ENCODE measurements at regions not wholly inside any gene's neighbourhood (a gene's known extent, or its start where the extent isn't known, plus 50 kb on each side); places are given as distances from the start of the nearest gene placed in this dataset.

DNA sequence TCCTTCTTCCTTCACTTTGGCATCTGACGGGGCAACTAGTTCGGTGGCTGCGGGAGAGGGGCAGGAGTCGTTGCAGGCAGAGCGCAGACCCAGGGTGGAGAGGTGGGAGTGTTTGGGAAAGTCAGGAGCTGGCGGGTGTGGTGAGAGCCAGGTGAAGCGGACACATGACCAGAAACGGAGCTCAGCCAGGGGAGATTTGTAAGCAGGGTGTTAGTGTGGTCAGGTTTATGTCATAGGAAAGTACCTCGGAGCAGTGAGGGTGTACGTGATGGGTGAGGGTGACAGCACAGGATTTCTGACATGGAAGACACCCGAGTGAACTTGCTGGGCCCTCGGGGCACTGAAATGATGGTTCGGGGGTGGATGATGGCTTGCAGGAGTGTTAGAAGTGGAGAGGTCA, 247.4 kb upstream of the TPM1 start:
- WGBS, result 95% methylated on average over 13 of the region's 13 CpGs
- peaks cover 0 to 5% (median 4%) of the 10 kb centered on the region in 4 donors for H3K4me1 ChIP-seq (ENCODE audit: control insufficient read depth in 4 of 4, insufficient read depth in 4 of 4, low read length in 3 of 4)
- no peak overlapping the region for H3K9ac ChIP-seq (ENCODE audit: low read depth in 1 of 2, low read length in 2 of 2)
- H3K27ac ChIP-seq (ENCODE audit: low read depth in 1 of 2, low read length in 2 of 2), result no peak overlapping the region
- TF ChIP-seq REST (IDR thresholded peaks at IDR 0.05), result no peak
- no peak for TF ChIP-seq YY1 (IDR thresholded peaks at IDR 0.05)
- no peak for TF ChIP-seq ATF3 (IDR thresholded peaks at IDR 0.05)
- TF ChIP-seq MAX (IDR thresholded peaks at IDR 0.05), result no peak
- TF ChIP-seq JUND (IDR thresholded peaks at IDR 0.05), result no peak
- H3K27me3 ChIP-seq (ENCODE audit: control insufficient read depth in 4 of 4, insufficient read depth in 4 of 4, low read length in 3 of 4), result no peaks in the 10 kb centered on the region
- H3K9me3 ChIP-seq (ENCODE audit: control insufficient read depth in 4 of 4, low read length in 3 of 4), result no peaks in the 10 kb centered on the region
- no peak overlapping the region for H3K4me3 ChIP-seq (ENCODE audit: low read depth in 1 of 3, low read length in 3 of 3)
- DNase-seq (ENCODE audit: low spot score), result no peak
- H3K36me3 ChIP-seq (ENCODE audit: control insufficient read depth in 4 of 4, insufficient read depth in 3 of 4, low read depth in 1 of 4, low read length in 3 of 4), result no peaks in the 10 kb centered on the region

- Histone ChIP-seq H3K27ac (ENCODE audit: low read depth in 1 of 2, low read length in 2 of 2) (no peak overlapping the region), H3K4me1 (ENCODE audit: control insufficient read depth in 4 of 4, insufficient read depth in 4 of 4, low read length in 3 of 4) (peaks cover 0 to 7% (median 4%) of the 10 kb centered on the region in 4 donors), H3K9me3 (ENCODE audit: control insufficient read depth in 4 of 4, low read length in 3 of 4) (no peaks in the 10 kb centered on the region), H3K4me3 (ENCODE audit: low read depth in 1 of 3, low read length in 3 of 3) (no peak overlapping the region), H3K36me3 (ENCODE audit: control insufficient read depth in 4 of 4, insufficient read depth in 3 of 4, low read depth in 1 of 4, low read length in 3 of 4) (no peaks in the 10 kb centered on the region), H3K9ac (ENCODE audit: low read depth in 1 of 2, low read length in 2 of 2) (no peak overlapping the region), H3K27me3 (ENCODE audit: control insufficient read depth in 4 of 4, insufficient read depth in 4 of 4, low read length in 3 of 4) (no peaks in the 10 kb centered on the region)
- no peak for DNase-seq (ENCODE audit: low spot score)
- 95% methylated on average over 20 of the region's 20 CpGs for WGBS
- TF ChIP-seq FOXA2 (IDR thresholded peaks at IDR 0.05) (no peak), TAF1 (conservative IDR thresholded peaks at IDR 0.05) (no peak), NR2F2 (IDR thresholded peaks at IDR 0.05) (no peak), RAD21 (IDR thresholded peaks at IDR 0.05) (no peak), REST (IDR thresholded peaks at IDR 0.05) (no peak), CTCF (IDR thresholded peaks at IDR 0.05; ENCODE audit: low read depth, low read length, missing input control) (no peak)
Observed at GRCh38 chr15:62795700-62796695, 246.5 kb upstream of the TPM1 start.

All from liver (tissue), 8 donors.